ENCODE measurements at regions not wholly inside any gene's neighbourhood (a gene's known extent, or its start where the extent isn't known, plus 50 kb on each side); places are given as distances from the start of the nearest gene placed in this dataset.

DNA sequence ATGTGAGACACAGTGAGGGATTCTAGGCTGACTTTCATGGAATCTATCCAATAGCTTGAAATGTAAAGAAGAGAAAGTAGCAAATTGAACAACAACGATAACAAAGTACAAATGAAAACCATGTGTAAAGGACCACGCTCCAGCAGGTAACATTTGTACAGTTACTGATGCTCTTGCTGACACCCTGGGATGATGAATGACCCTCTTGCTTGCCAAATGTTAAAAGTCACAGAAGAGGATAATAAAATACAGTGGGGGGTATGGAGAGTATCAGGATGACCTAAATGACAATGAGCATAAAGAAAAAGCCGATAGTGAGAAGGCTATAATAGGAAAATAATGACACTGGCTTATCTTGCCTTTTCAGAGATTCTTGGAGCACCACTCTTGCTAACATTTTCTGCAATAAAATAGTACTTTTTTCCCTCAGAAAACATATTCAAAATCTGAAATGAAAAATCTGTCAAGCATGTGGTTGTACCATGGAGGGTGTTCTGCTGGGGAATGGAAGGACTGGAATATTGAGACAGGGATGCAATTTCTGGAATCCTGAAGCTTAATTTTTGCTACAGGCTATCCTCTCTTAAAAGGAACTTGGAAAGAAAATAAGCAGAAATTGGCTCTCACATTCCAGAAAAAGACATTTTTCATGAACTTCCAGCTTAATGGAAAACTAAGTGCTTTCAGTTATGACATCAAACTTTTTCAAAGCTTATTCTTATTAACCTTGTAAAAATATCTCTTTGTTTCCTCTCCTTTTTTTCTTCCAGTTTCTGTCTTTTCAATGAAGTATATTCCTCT is 303.2 kb upstream of the GHITM start:
- no peaks in the 10 kb centered on the region for H3K79me2 ChIP-seq (ENCODE audit: insufficient read depth, low read depth)
- H4K20me1 ChIP-seq (ENCODE audit: insufficient read depth), result no peaks in the 10 kb centered on the region
- no peaks in the 10 kb centered on the region for H3K27me3 ChIP-seq (ENCODE audit: insufficient read depth, low read depth)
- H3K4me3 ChIP-seq (IDR thresholded peaks at IDR 0.05; ENCODE audit: insufficient read depth, low read depth, low read length), result no peak overlapping the region
- no peaks in the 10 kb centered on the region for H3K36me3 ChIP-seq (ENCODE audit: insufficient read depth)
- no peak overlapping the region for H3K9ac ChIP-seq
- no peak overlapping the region for H2AFZ ChIP-seq (ENCODE audit: low read depth)
- no peak overlapping the region for H3K4me2 ChIP-seq
- TF ChIP-seq, protein P1, sequence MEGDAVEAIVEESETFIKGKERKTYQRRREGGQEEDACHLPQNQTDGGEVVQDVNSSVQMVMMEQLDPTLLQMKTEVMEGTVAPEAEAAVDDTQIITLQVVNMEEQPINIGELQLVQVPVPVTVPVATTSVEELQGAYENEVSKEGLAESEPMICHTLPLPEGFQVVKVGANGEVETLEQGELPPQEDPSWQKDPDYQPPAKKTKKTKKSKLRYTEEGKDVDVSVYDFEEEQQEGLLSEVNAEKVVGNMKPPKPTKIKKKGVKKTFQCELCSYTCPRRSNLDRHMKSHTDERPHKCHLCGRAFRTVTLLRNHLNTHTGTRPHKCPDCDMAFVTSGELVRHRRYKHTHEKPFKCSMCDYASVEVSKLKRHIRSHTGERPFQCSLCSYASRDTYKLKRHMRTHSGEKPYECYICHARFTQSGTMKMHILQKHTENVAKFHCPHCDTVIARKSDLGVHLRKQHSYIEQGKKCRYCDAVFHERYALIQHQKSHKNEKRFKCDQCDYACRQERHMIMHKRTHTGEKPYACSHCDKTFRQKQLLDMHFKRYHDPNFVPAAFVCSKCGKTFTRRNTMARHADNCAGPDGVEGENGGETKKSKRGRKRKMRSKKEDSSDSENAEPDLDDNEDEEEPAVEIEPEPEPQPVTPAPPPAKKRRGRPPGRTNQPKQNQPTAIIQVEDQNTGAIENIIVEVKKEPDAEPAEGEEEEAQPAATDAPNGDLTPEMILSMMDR (conservative IDR thresholded peaks at IDR 0.05; ENCODE audit: low read depth, low read length), result no peak
- no peaks in the 10 kb centered on the region for H3K4me1 ChIP-seq (ENCODE audit: low read depth, poor library complexity, severe bottlenecking)
- H3K27ac ChIP-seq, result no peak overlapping the region

GRCh38 chr10:83848677-83849076 is 290.6 kb upstream of the GHITM start:
- H3K36me3 ChIP-seq (ENCODE audit: insufficient read depth), result no peaks in the 10 kb centered on the region
- H3K4me3 ChIP-seq (IDR thresholded peaks at IDR 0.05; ENCODE audit: insufficient read depth, low read depth, low read length), result no peak overlapping the region
- H3K4me2 ChIP-seq, result no peak overlapping the region
- TF ChIP-seq, protein P1 (conservative IDR thresholded peaks at IDR 0.05; ENCODE audit: low read depth, low read length), result no peak
- H3K27me3 ChIP-seq (ENCODE audit: insufficient read depth, low read depth), result no peaks in the 10 kb centered on the region
- H4K20me1 ChIP-seq (ENCODE audit: insufficient read depth), result no peaks in the 10 kb centered on the region
- H3K4me1 ChIP-seq (ENCODE audit: low read depth, poor library complexity, severe bottlenecking), result no peaks in the 10 kb centered on the region
- no peak overlapping the region for H3K9ac ChIP-seq
- no peaks in the 10 kb centered on the region for H3K79me2 ChIP-seq (ENCODE audit: insufficient read depth, low read depth)
- H3K27ac ChIP-seq, result no peak overlapping the region
- H2AFZ ChIP-seq (ENCODE audit: low read depth), result no peak overlapping the region

GRCh38 chr10:83849150-83849549 is 290.2 kb upstream of the GHITM start:
- no peak overlapping the region for H3K27ac ChIP-seq
- H3K36me3 ChIP-seq (ENCODE audit: insufficient read depth), result no peaks in the 10 kb centered on the region
- no peak overlapping the region for H2AFZ ChIP-seq (ENCODE audit: low read depth)
- no peaks in the 10 kb centered on the region for H3K27me3 ChIP-seq (ENCODE audit: insufficient read depth, low read depth)
- H3K4me3 ChIP-seq (IDR thresholded peaks at IDR 0.05; ENCODE audit: insufficient read depth, low read depth, low read length), result no peak overlapping the region
- TF ChIP-seq, protein P1 (conservative IDR thresholded peaks at IDR 0.05; ENCODE audit: low read depth, low read length), result no peak
- no peaks in the 10 kb centered on the region for H3K4me1 ChIP-seq (ENCODE audit: low read depth, poor library complexity, severe bottlenecking)
- H4K20me1 ChIP-seq (ENCODE audit: insufficient read depth), result no peaks in the 10 kb centered on the region
- no peak overlapping the region for H3K9ac ChIP-seq
- H3K79me2 ChIP-seq (ENCODE audit: insufficient read depth, low read depth), result no peaks in the 10 kb centered on the region
- H3K4me2 ChIP-seq, result no peak overlapping the region

DNA sequence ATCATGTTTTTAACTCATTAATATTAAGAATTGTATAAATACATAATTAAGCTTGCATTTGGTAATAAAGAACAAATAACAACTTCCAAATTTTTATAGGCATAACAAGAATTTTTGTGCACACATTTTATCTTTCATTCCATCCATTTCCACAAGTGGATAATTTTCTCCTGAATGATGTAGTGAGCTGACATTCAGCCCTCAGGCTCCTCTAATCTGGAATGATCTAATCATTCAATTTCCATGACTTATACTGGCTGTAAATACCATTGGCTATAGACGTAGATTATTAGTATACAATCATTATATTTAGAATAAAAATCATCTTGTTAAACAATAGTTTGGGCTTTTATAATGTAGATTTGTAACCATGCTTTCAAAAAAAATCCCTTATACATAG is 287.2 kb upstream of the GHITM start:
- H3K4me2 ChIP-seq, result no peak overlapping the region
- H3K4me1 ChIP-seq (ENCODE audit: low read depth, poor library complexity, severe bottlenecking), result no peaks in the 10 kb centered on the region
- no peak overlapping the region for H3K9ac ChIP-seq
- H4K20me1 ChIP-seq (ENCODE audit: insufficient read depth), result no peaks in the 10 kb centered on the region
- no peaks in the 10 kb centered on the region for H3K79me2 ChIP-seq (ENCODE audit: insufficient read depth, low read depth)
- H2AFZ ChIP-seq (ENCODE audit: low read depth), result no peak overlapping the region
- no peak overlapping the region for H3K4me3 ChIP-seq (IDR thresholded peaks at IDR 0.05; ENCODE audit: insufficient read depth, low read depth, low read length)
- no peaks in the 10 kb centered on the region for H3K36me3 ChIP-seq (ENCODE audit: insufficient read depth)
- no peak overlapping the region for H3K27ac ChIP-seq
- TF ChIP-seq, protein P1 (conservative IDR thresholded peaks at IDR 0.05; ENCODE audit: low read depth, low read length), result no peak
- H3K27me3 ChIP-seq (ENCODE audit: insufficient read depth, low read depth), result no peaks in the 10 kb centered on the region

Measured in KMS-11 (cell line).